ENCODE measurements at regions not wholly inside any gene's neighbourhood (a gene's known extent, or its start where the extent isn't known, plus 50 kb on each side); places are given as distances from the start of the nearest gene placed in this dataset.

GRCh38 chr11:93958991-93959390, 62.2 kb upstream of the HEPHL1 start:
- no peak for TF ChIP-seq POLR2A (IDR thresholded peaks at IDR 0.05)
- TF ChIP-seq CTCF (IDR thresholded peaks at IDR 0.05) = no peak
- H3K4me3 ChIP-seq (replicated peaks in 1 of 3) = no peak overlapping the region

GRCh38 chr11:93959663-93960062, 61.5 kb upstream of the HEPHL1 start:
- 83 to 96% methylated on average over 5 of the region's 5 CpGs for WGBS, 2 donors

More at GRCh38 chr11:93958991-93959390, 62.2 kb upstream of the HEPHL1 start:
- no peaks in the 10 kb centered on the region for H3K27me3 ChIP-seq
- whole genome bisulfite sequencing, 2 donors = 93 to 100% methylated on average over 3 of the region's 3 CpGs
- no peak overlapping the region for H3K27ac ChIP-seq
- H3K9me3 ChIP-seq = no peaks in the 10 kb centered on the region
- no peaks in the 10 kb centered on the region for H3K36me3 ChIP-seq
- H3K4me1 ChIP-seq = no peaks in the 10 kb centered on the region
- no peak for DNase-seq
- intact Hi-C loops (cut with DNase I) = no loop called here

GRCh38 chr11:93963072-93963471, 58.1 kb upstream of the HEPHL1 start:
- Histone ChIP-seq H3K36me3 (no peaks in the 10 kb centered on the region), H3K4me3 (replicated peaks in 1 of 3) (no peak overlapping the region), H3K9me3 (no peaks in the 10 kb centered on the region), H3K27ac (no peak overlapping the region), H3K27me3 (no peaks in the 10 kb centered on the region), H3K4me1 (no peaks in the 10 kb centered on the region)
- TF ChIP-seq POLR2A (IDR thresholded peaks at IDR 0.05) (no peak), CTCF (IDR thresholded peaks at IDR 0.05) (no peak)
- DNase-seq = no peak
- WGBS, 2 donors = 94 to 95% methylated on average over 2 of the region's 2 CpGs
- intact Hi-C loops (cut with DNase I) = no loop called here

More at GRCh38 chr11:93959663-93960062, 61.5 kb upstream of the HEPHL1 start:
- Histone ChIP-seq H3K9me3 (no peaks in the 10 kb centered on the region), H3K27ac (no peak overlapping the region), H3K27me3 (no peaks in the 10 kb centered on the region), H3K4me3 (replicated peaks in 1 of 3) (no peak overlapping the region), H3K4me1 (no peaks in the 10 kb centered on the region), H3K36me3 (no peaks in the 10 kb centered on the region)
- TF ChIP-seq CTCF (IDR thresholded peaks at IDR 0.05) = no peak
- no peak for TF ChIP-seq POLR2A (IDR thresholded peaks at IDR 0.05)
- no peak for DNase-seq
- intact Hi-C loops (cut with DNase I) = no loop called here

- Histone ChIP-seq H3K9me3 (no peaks in the 10 kb centered on the region), H3K27me3 (no peaks in the 10 kb centered on the region), H3K4me1 (no peaks in the 10 kb centered on the region), H3K36me3 (no peaks in the 10 kb centered on the region), H3K27ac (no peak overlapping the region), H3K4me3 (replicated peaks in 1 of 3) (no peak overlapping the region)
- intact Hi-C loops (cut with DNase I) = no loop called here
- WGBS, 2 donors = 95 to 96% methylated on average over 4 of the region's 4 CpGs
- TF ChIP-seq POLR2A (IDR thresholded peaks at IDR 0.05) (no peak), CTCF (IDR thresholded peaks at IDR 0.05) (no peak)
- DNase-seq = no peak
Observed at GRCh38 chr11:93967258-93967657, 53.9 kb upstream of the HEPHL1 start.

- Histone ChIP-seq H3K4me3 (replicated peaks in 1 of 3) (no peak overlapping the region), H3K9me3 (no peaks in the 10 kb centered on the region), H3K4me1 (no peaks in the 10 kb centered on the region), H3K27me3 (no peaks in the 10 kb centered on the region), H3K36me3 (no peaks in the 10 kb centered on the region), H3K27ac (no peak overlapping the region)
- DNase-seq = no peak
- TF ChIP-seq POLR2A (IDR thresholded peaks at IDR 0.05) = no peak
- TF ChIP-seq CTCF (IDR thresholded peaks at IDR 0.05) = no peak
- 87 to 88% methylated on average over 5 of the region's 5 CpGs for WGBS, 2 donors
- intact Hi-C loops (cut with DNase I) = no loop called here
Observed at GRCh38 chr11:93967944-93968343, 53.2 kb upstream of the HEPHL1 start.

Measured in thyroid gland (tissue), 4 donors.